ENCODE measurements at regions not wholly inside any gene's neighbourhood (a gene's known extent, or its start where the extent isn't known, plus 50 kb on each side); places are given as distances from the start of the nearest gene placed in this dataset.

- intact Hi-C loops (cut with DNase I), result no loop called here
- TF ChIP-seq EP300 (IDR thresholded peaks at IDR 0.05), result no peak
- no peak for TF ChIP-seq CTCF (IDR thresholded peaks at IDR 0.05)
- TF ChIP-seq POLR2A (IDR thresholded peaks at IDR 0.05), result no peak
- TF ChIP-seq POLR2AphosphoS5 (IDR thresholded peaks at IDR 0.05), result peak in 1 of 4 donors; percentile 11
- Histone ChIP-seq H3K27ac (peak overlapping the region in 3 of 4 donors; percentile 30 to 70 (median 68)), H3K9me3 (no peaks in the 10 kb centered on the region), H3K4me3 (no peak overlapping the region), H3K27me3 (no peaks in the 10 kb centered on the region), H3K36me3 (no peaks in the 10 kb centered on the region), H3K4me1 (peaks cover 0 to 36% (median 31%) of the 10 kb centered on the region in 4 donors)
- DNase-seq, result no peak
- WGBS, 2 donors, result 81 to 82% methylated on average over 9 of the region's 9 CpGs
Observed at GRCh38 chr6:6713657-6714056, 125.1 kb downstream of the LY86 start.

DNA sequence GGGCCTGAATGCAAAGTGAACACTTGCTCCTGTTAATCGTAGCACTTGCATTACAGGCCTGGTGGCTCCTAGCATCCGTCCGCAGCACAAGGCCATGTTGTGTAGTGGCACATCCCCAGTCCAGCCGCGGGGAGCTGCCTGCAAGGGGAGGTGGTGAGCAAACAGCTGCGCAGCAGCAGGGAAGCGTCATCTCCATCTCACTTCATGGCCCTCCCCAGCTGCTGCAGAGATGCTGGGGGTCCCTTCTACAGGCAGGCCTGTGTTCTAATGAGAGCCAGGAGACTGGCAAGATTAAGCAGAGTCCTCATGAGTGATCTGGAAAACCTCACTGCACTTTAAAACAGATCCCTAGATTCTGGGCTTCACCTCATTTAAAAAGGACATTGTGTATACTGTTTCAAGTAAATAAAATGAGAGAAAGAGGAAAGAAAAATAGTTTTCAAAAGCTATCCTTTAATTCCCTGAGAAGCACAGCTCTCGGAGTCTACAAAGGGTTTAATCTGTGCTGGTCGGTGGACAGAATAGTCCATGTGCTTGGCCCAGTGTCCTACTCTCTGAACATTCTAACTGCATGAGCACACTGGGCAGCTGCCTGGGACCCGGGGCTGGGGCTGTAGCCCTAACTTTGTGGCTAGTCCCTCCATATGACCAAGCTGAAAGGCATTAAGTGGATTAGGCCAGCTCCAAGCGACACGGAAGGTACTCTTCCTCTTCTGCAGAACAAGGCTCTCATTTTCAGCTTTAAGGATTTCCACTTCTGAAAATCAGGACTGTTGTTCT lies 125.8 kb downstream of the LY86 start:
- 83 to 86% methylated on average over 12 of the region's 12 CpGs for WGBS, 2 donors
- Histone ChIP-seq H3K4me3 (no peak overlapping the region), H3K36me3 (no peaks in the 10 kb centered on the region), H3K27me3 (no peaks in the 10 kb centered on the region), H3K27ac (peak overlapping the region in 3 of 4 donors; percentile 30 to 70 (median 68)), H3K4me1 (peaks cover 0 to 36% (median 31%) of the 10 kb centered on the region in 4 donors), H3K9me3 (no peaks in the 10 kb centered on the region)
- DNase-seq, result peak; percentile 84
- no peak for TF ChIP-seq EP300 (IDR thresholded peaks at IDR 0.05)
- peak in 2 of 4 donors; percentile 29 to 53 for TF ChIP-seq POLR2AphosphoS5 (IDR thresholded peaks at IDR 0.05)
- intact Hi-C loops (cut with DNase I), result no loop called here

GRCh38 chr6:6714953-6715352 lies 126.4 kb downstream of the LY86 start:
- peak overlapping the region in 2 of 4 donors; percentile 68 to 70 for H3K27ac ChIP-seq
- peak; percentile 54 for DNase-seq
- no peaks in the 10 kb centered on the region for H3K9me3 ChIP-seq
- TF ChIP-seq POLR2A (IDR thresholded peaks at IDR 0.05) (no peak), POLR2AphosphoS5 (IDR thresholded peaks at IDR 0.05) (no peak), CTCF (IDR thresholded peaks at IDR 0.05) (no peak), EP300 (IDR thresholded peaks at IDR 0.05) (no peak)
- no peak overlapping the region for H3K4me3 ChIP-seq
- H3K27me3 ChIP-seq, result no peaks in the 10 kb centered on the region
- WGBS, 2 donors, result 90 to 91% methylated on average over 7 of the region's 7 CpGs
- intact Hi-C loops (cut with DNase I), result no loop called here
- no peaks in the 10 kb centered on the region for H3K36me3 ChIP-seq
- H3K4me1 ChIP-seq, result peaks cover 0 to 36% (median 31%) of the 10 kb centered on the region in 4 donors

DNA sequence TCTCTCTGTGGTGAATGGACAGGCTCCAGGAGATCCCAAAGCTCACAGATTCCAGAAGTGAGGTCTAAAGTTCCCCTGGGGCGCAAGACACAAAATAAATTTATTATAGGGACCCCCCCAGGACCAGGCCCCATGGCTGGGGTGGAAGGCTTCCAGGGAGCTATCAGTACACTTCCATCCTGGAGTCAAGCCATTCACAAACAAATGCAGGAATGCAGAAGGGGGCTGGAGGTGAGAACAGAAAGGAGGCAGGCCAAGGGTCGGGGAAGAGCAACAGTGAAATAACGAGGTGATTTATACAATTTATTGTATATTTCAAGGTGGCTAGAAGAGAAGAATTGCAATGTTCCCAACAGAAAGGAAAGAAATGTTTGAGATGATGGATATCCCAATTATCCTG lies 126.9 kb downstream of the LY86 start:
- TF ChIP-seq EP300 (IDR thresholded peaks at IDR 0.05) (no peak), POLR2AphosphoS5 (IDR thresholded peaks at IDR 0.05) (no peak), CTCF (IDR thresholded peaks at IDR 0.05) (no peak), POLR2A (IDR thresholded peaks at IDR 0.05) (no peak)
- intact Hi-C loops (cut with DNase I), result no loop called here
- H3K36me3 ChIP-seq, result no peaks in the 10 kb centered on the region
- no peak overlapping the region for H3K4me3 ChIP-seq
- no peak overlapping the region for H3K27ac ChIP-seq
- no peaks in the 10 kb centered on the region for H3K9me3 ChIP-seq
- WGBS, 2 donors, result 87 to 90% methylated on average over 3 of the region's 3 CpGs
- no peaks in the 10 kb centered on the region for H3K27me3 ChIP-seq
- H3K4me1 ChIP-seq, result peaks cover 0 to 36% (median 31%) of the 10 kb centered on the region in 4 donors
- no peak for DNase-seq

GRCh38 chr6:6716998-6717763 lies 128.7 kb downstream of the LY86 start:
- H3K27me3 ChIP-seq, result no peaks in the 10 kb centered on the region

More at GRCh38 chr6:6716998-6717763, 128.7 kb downstream of the LY86 start:
- H3K4me1 ChIP-seq, result peaks cover 0 to 35% (median 28%) of the 10 kb centered on the region in 4 donors
- 84 to 91% methylated on average over 7 of the region's 7 CpGs for WGBS, 2 donors
- no peak overlapping the region for H3K4me3 ChIP-seq
- intact Hi-C loops (cut with DNase I), result no loop called here
- no peak for TF ChIP-seq POLR2AphosphoS5 (IDR thresholded peaks at IDR 0.05)
- TF ChIP-seq EP300 (IDR thresholded peaks at IDR 0.05), result no peak
- TF ChIP-seq CTCF (IDR thresholded peaks at IDR 0.05), result no peak
- TF ChIP-seq POLR2A (IDR thresholded peaks at IDR 0.05), result no peak
- peak overlapping the region in 1 of 4 donors; percentile 20 for H3K27ac ChIP-seq
- no peaks in the 10 kb centered on the region for H3K36me3 ChIP-seq
- no peak for DNase-seq
- no peaks in the 10 kb centered on the region for H3K9me3 ChIP-seq
